WTC11 (cell line): ENCODE measurements at regions not wholly inside any gene's neighbourhood (a gene's known extent, or its start where the extent isn't known, plus 50 kb on each side); places are given as distances from the start of the nearest gene placed in this dataset.

Experiments
- ATAC-seq: fragments of 200-7000 bp; cut with Tn5 transposase; 2 replicates; pipeline ENCODE4 v1.10.0; 2021; ENCODE audit warnings: mild to moderate bottlenecking, moderate library complexity
- CTCF ChIA-PET: fragments of 300-600 bp; sonication (Branson Sonifier 250); formaldehyde crosslinking; loops from one replicate; lab custom pipeline; 2021; ENCODE audit warnings: antibody characterized with exemption; lab: Charles Lee
- POLR2A ChIA-PET: fragments of 350-600 bp; sonication (Branson Sonifier 250); formaldehyde crosslinking; loops from one replicate; lab custom pipeline; 2021; ENCODE audit warnings: antibody characterized with exemption; lab: Charles Lee
- DNase-seq: peaks from one replicate; pipeline ENCODE4 v3.0.0; 2021; ENCODE audit warnings: low spot score
- H3K27ac Mint-ChIP-seq: 2 replicates; pipeline ENCODE4 v1.8.0; 2021; ENCODE audit warnings: mixed read lengths
- H3K27me3 Mint-ChIP-seq: 2 replicates; pipeline ENCODE4 v1.8.0; 2021; ENCODE audit warnings: low read depth, mild to moderate bottlenecking, moderate library complexity, mixed read lengths
- H3K36me3 Mint-ChIP-seq: 2 replicates; pipeline ENCODE4 v1.8.0; 2021; ENCODE audit warnings: mixed read lengths
- H3K4me1 Mint-ChIP-seq: 2 replicates; pipeline ENCODE4 v1.8.0; 2022; ENCODE audit warnings: mixed read lengths
- H3K4me3 Mint-ChIP-seq: 2 replicates; pipeline ENCODE4 v1.8.0; 2021; ENCODE audit warnings: mild to moderate bottlenecking, moderate library complexity, mixed read lengths
- H3K9me3 Mint-ChIP-seq: 2 replicates; pipeline ENCODE4 v1.8.0; 2021; ENCODE audit warnings: mixed read lengths
- CBFB ChIP-seq: sonication (generic); formaldehyde crosslinking; IDR thresholded peaks from 2 replicates; pipeline ENCODE4 v1.8.1; 2022; ENCODE audit warnings: mild to moderate bottlenecking, low read depth, missing genetic modification reagents
- CDX4 ChIP-seq: fragments of 250-450 bp; sonication (Bioruptor Pico); IDR thresholded peaks from 2 replicates; pipeline ENCODE4 v1.9.0; 2021; ENCODE audit warnings: moderate library complexity, mild to moderate bottlenecking, inconsistent platforms, borderline replicate concordance
- CREB1 ChIP-seq: sonication (generic); formaldehyde crosslinking; IDR thresholded peaks from 2 replicates; pipeline ENCODE4 v1.8.0; 2023; ENCODE audit warnings: mild to moderate bottlenecking, missing genetic modification reagents
- CTCF ChIP-seq: fragments of 200-600 bp; IDR thresholded peaks from 2 replicates; pipeline ENCODE4 v1.8.0; 2022; ENCODE audit warnings: antibody characterized with exemption
- FOXP4 ChIP-seq: sonication (generic); formaldehyde crosslinking; IDR thresholded peaks from 2 replicates; pipeline ENCODE4 v1.8.0; 2022; ENCODE audit warnings: mild to moderate bottlenecking, missing genetic modification reagents
- JAZF1 ChIP-seq: fragments of 250-450 bp; sonication (Bioruptor Pico); IDR thresholded peaks from 2 replicates; pipeline ENCODE4 v1.9.0; 2021; ENCODE audit warnings: moderate library complexity, mild to moderate bottlenecking, inconsistent platforms
- MYBL2 ChIP-seq: sonication (generic); formaldehyde crosslinking; IDR thresholded peaks from 2 replicates; pipeline ENCODE4 v1.8.1; 2023; ENCODE audit warnings: mild to moderate bottlenecking, moderate library complexity, missing genetic modification reagents
- SOX15 ChIP-seq: fragments of 250-450 bp; sonication (Bioruptor Pico); IDR thresholded peaks from 2 replicates; pipeline ENCODE4 v1.9.0; 2021; ENCODE audit warnings: mild to moderate bottlenecking
- STAT6 ChIP-seq: sonication (generic); formaldehyde crosslinking; conservative IDR thresholded peaks from 2 replicates; pipeline ENCODE4 v1.8.1; 2023; ENCODE audit warnings: mild to moderate bottlenecking, low read depth, missing genetic modification reagents, moderate library complexity
- ZBTB21 ChIP-seq: sonication (generic); formaldehyde crosslinking; IDR thresholded peaks from 2 replicates; pipeline ENCODE4 v1.8.1; 2023; ENCODE audit warnings: mild to moderate bottlenecking, missing genetic modification reagents, borderline replicate concordance
- TF ChIP-seq, protein P1 (sequence below): sonication (generic); formaldehyde crosslinking; IDR thresholded peaks from 2 replicates; pipeline ENCODE4 v1.8.1; 2022; ENCODE audit warnings: missing genetic modification reagents, borderline replicate concordance
- TF ChIP-seq, protein P2 (sequence below): sonication (generic); formaldehyde crosslinking; IDR thresholded peaks from 2 replicates; pipeline ENCODE4 v1.8.0; 2022; ENCODE audit warnings: mild to moderate bottlenecking, missing genetic modification reagents
- TF ChIP-seq, protein P3 (sequence below): sonication (generic); formaldehyde crosslinking; IDR thresholded peaks from 2 replicates; pipeline ENCODE4 v1.8.1; 2022; ENCODE audit warnings: mild to moderate bottlenecking, missing genetic modification reagents, moderate library complexity, borderline replicate concordance

DNA sequence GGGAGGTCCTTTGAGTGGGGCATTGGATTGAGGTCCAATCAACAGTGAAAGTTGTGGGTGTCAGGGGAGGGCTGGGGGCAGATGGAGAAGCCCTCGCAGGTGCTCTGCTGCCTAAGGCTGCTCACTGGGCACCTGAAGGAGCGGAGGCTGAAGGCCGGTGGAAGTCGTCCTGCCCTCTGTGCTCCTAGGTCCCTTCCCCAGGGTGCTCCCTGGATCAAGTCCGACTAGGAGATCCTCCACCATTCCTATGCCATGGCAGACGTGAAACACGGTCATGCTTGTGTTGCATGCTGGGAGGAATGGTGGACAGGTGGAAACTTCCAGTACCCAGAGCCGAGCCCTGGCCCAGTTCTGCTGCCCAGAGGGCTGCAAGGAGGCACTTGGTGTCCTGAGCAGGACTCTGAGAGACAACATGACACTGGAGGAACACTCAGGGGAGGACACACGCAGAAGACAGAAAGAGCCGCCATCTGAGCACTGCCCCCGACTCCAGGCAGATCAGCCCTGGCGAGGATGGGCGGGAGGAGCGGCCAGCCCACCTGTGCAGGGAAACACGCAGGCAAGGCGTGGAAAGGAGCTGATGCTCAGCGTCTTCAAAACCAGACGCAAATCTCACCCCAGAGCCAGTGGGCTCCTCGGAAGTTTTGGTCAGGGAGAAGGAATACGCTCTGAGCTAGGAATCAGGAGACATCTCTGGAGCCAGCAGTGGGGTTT is 786.8 kb downstream of the BRD1 start:
- peak; percentile 4 for DNase-seq
- no peaks in the 10 kb centered on the region for H3K27me3 Mint-ChIP-seq
- no peak overlapping the region for H3K27ac Mint-ChIP-seq
- peaks cover 6% of the 10 kb centered on the region; the same call in 1 of the 2 replicates for H3K9me3 Mint-ChIP-seq
- POLR2A ChIA-PET: no interaction called here
- no peak for TF ChIP-seq ZBTB21 (CRISPR knock-in tag)
- no peak for TF ChIP-seq CDX4
- no peak for TF ChIP-seq CREB1 (CRISPR knock-in tag)
- no peak for TF ChIP-seq JAZF1
- no peak for TF ChIP-seq CBFB (CRISPR knock-in tag)
- TF ChIP-seq, all 79 proteins: peak for 0
- Mint-ChIP-seq H3K36me3 (no peaks in the 10 kb centered on the region), H3K4me3 (no peak overlapping the region), H3K4me1 (peaks cover 3% of the 10 kb centered on the region)
- CTCF ChIA-PET: no interaction called here
- ATAC-seq: no peak

DNA sequence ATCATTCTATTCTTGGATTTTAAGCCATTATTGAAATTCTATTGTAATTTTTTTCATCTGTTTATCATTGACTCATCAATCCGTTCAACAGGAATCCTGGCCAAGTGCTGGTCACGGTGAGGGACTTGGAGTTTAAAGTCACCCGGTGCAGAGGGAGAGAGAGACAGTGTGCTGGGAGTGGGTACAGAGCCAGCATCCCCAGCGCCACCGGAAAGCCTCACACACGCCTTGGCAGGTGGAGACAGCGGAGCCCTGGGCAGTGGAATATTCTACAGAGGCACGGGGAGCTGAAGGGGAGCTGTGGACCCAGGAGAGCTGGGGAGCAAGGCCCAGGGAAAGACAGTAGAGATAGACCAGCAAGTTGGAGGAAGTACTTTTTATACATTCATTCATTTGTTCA is 787.6 kb downstream of the BRD1 start:
- ChIA-PET CTCF (interaction anchor here (1.1 kb wide), 1 partner anchor 266 kb away, joined by 3 read pairs; no protein-coding TSS in a partner anchor), POLR2A (no interaction called here)
- Mint-ChIP-seq H3K36me3 (no peaks in the 10 kb centered on the region), H3K27me3 (no peaks in the 10 kb centered on the region), H3K27ac (no peak overlapping the region), H3K4me3 (no peak overlapping the region), H3K4me1 (peaks cover 3% of the 10 kb centered on the region), H3K9me3 (peaks cover 6% of the 10 kb centered on the region; the same call in 1 of the 2 replicates)
- ATAC-seq (no peak), DNase-seq (no peak)
- TF ChIP-seq CTCF: no peak

DNA sequence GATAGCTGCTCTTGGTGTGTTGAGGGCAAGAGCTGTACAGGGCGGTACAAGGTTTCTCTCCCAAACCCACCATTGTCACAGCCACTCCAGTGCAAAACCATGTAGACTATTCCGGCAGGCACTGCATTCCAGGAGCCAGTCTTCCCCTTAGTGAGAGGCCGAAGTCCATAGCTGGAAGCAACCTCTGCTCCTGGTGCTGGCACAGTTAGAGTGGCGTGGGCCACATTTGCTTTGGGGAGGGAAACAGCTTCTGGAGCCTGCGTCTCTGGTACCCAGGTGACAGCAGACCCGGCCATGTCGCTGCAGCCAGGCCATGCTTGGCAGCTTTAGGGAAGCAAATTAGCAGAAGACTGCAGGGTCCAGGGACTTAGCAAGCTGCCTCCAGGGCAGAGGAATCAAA is 788.0 kb downstream of the BRD1 start:
- Mint-ChIP-seq H3K4me1 (peaks cover 3% of the 10 kb centered on the region), H3K4me3 (no peak overlapping the region), H3K27me3 (no peaks in the 10 kb centered on the region; the same call in 1 of the 2 replicates), H3K9me3 (peaks cover 6% of the 10 kb centered on the region; the same call in 1 of the 2 replicates)
- CTCF ChIA-PET: interaction anchor here (1.1 to 1.3 kb wide), 2 partner anchors 265 to 266 kb away, joined by 3 to 4 read pairs; no protein-coding TSS in a partner anchor
- no peak for TF ChIP-seq SOX15
- no peak for TF ChIP-seq MYBL2
- TF ChIP-seq, protein P1, sequence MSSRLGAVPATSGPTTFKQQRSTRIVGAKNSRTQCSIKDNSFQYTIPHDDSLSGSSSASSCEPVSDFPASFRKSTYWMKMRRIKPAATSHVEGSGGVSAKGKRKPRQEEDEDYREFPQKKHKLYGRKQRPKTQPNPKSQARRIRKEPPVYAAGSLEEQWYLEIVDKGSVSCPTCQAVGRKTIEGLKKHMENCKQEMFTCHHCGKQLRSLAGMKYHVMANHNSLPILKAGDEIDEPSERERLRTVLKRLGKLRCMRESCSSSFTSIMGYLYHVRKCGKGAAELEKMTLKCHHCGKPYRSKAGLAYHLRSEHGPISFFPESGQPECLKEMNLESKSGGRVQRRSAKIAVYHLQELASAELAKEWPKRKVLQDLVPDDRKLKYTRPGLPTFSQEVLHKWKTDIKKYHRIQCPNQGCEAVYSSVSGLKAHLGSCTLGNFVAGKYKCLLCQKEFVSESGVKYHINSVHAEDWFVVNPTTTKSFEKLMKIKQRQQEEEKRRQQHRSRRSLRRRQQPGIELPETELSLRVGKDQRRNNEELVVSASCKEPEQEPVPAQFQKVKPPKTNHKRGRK: no peak
- TF ChIP-seq, protein P2, sequence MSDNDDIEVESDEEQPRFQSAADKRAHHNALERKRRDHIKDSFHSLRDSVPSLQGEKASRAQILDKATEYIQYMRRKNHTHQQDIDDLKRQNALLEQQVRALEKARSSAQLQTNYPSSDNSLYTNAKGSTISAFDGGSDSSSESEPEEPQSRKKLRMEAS (CRISPR knock-in tag): no peak
- TF ChIP-seq STAT6 (CRISPR knock-in tag): no peak
- no peak for TF ChIP-seq FOXP4 (CRISPR knock-in tag)
- TF ChIP-seq, protein P3, sequence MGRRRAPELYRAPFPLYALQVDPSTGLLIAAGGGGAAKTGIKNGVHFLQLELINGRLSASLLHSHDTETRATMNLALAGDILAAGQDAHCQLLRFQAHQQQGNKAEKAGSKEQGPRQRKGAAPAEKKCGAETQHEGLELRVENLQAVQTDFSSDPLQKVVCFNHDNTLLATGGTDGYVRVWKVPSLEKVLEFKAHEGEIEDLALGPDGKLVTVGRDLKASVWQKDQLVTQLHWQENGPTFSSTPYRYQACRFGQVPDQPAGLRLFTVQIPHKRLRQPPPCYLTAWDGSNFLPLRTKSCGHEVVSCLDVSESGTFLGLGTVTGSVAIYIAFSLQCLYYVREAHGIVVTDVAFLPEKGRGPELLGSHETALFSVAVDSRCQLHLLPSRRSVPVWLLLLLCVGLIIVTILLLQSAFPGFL: no peak
- TF ChIP-seq, all 79 proteins: peak for 0
- no peaks in the 10 kb centered on the region for H3K36me3 Mint-ChIP-seq
- POLR2A ChIA-PET: no interaction called here
- DNase-seq: no peak
- ATAC-seq: no peak
- no peak overlapping the region for H3K27ac Mint-ChIP-seq
